A673 (cell line): ENCODE measurements at regions not wholly inside any gene's neighbourhood (a gene's known extent, or its start where the extent isn't known, plus 50 kb on each side); places are given as distances from the start of the nearest gene placed in this dataset.

Experiments used
- BruUV-seq: library from RNA; stranded (reverse); fragments of 400-500 nt; replicated peaks from 2 replicates; lab custom pipeline; 2021; lab: Mats Ljungman, UMichigan
- CTCF ChIA-PET: fragments of 300-600 bp; sonication (Branson Sonifier 250); formaldehyde crosslinking; loops from one replicate; lab custom pipeline; 2022; ENCODE audit warnings: antibody characterized with exemption; lab: Charles Lee
- POLR2A ChIA-PET: fragments of 300-600 bp; sonication (Branson Sonifier 250); formaldehyde crosslinking; loops from one replicate; lab custom pipeline; 2022; ENCODE audit warnings: antibody characterized with exemption; ENCODE audit not compliant: low non-redundant PET; lab: Charles Lee
- DNase-seq: peaks from one replicate; pipeline ENCODE4 v3.0.0-alpha.2; 2015; ENCODE audit warnings: low spot score
- H3K27ac ChIP-seq: fragments of 200-600 bp; sonication (generic); 2 replicates; pipeline ENCODE4 v1.5.1; 2016; ENCODE audit warnings: mixed run types, low read depth, mild to moderate bottlenecking, mixed read lengths, antibody characterized with exemption, low read length; ENCODE audit not compliant: poor library complexity, severe bottlenecking
- H3K27me3 ChIP-seq: fragments of 200-600 bp; sonication (generic); replicated peaks from 2 replicates; pipeline ENCODE4 v1.6.1; 2017; ENCODE audit warnings: mixed run types, low read depth, mild to moderate bottlenecking, mixed read lengths, antibody characterized with exemption, low read length; ENCODE audit not compliant: insufficient read depth, poor library complexity
- H3K36me3 ChIP-seq: fragments of 200-600 bp; sonication (generic); 2 replicates; pipeline ENCODE4 v1.6.1; 2016; ENCODE audit warnings: mixed run types, mild to moderate bottlenecking, mixed read lengths, antibody characterized with exemption, low read length; ENCODE audit not compliant: insufficient read depth, poor library complexity, severe bottlenecking
- H3K4me1 ChIP-seq: fragments of 200-600 bp; sonication (generic); 2 replicates; pipeline ENCODE4 v1.6.1; 2017; ENCODE audit warnings: mixed run types, mild to moderate bottlenecking, mixed read lengths, antibody characterized with exemption, low read length; ENCODE audit not compliant: insufficient read depth, poor library complexity, severe bottlenecking
- H3K4me3 ChIP-seq: fragments of 200-600 bp; sonication (generic); 2 replicates; pipeline ENCODE4 v1.5.1; 2016; ENCODE audit warnings: low read depth, mixed run types, mild to moderate bottlenecking, mixed read lengths, low read length; ENCODE audit not compliant: poor library complexity, severe bottlenecking
- H3K9me3 ChIP-seq: fragments of 200-600 bp; sonication (generic); 2 replicates; pipeline ENCODE4 v1.6.1; 2016; ENCODE audit warnings: mixed run types, low read depth, mild to moderate bottlenecking, mixed read lengths, antibody characterized with exemption, low read length; ENCODE audit not compliant: poor library complexity, severe bottlenecking
- EZH2 ChIP-seq: fragments of 200-600 bp; sonication (generic); IDR thresholded peaks from 2 replicates; pipeline ENCODE4 v1.6.1; 2017; ENCODE audit warnings: borderline replicate concordance, low read depth, mild to moderate bottlenecking, mixed read lengths, antibody characterized with exemption, low read length; ENCODE audit not compliant: poor library complexity, severe bottlenecking
- intact Hi-C: fragments of 100-400 bp; cut with micrococcal nuclease; formaldehyde crosslinking; loops from one replicate; pipeline ENCODE4 v1.10.0; 2022; ENCODE audit not compliant: unreplicated experiment
- TF ChIP-seq, protein P1 (sequence below): fragments of 300-800, 200-600 bp; sonication (generic); conservative IDR thresholded peaks from 2 replicates; pipeline ENCODE4 v1.5.1; 2017; ENCODE audit warnings: low read depth, mild to moderate bottlenecking, antibody characterized with exemption, low read length, moderate library complexity, mixed read lengths

DNA sequence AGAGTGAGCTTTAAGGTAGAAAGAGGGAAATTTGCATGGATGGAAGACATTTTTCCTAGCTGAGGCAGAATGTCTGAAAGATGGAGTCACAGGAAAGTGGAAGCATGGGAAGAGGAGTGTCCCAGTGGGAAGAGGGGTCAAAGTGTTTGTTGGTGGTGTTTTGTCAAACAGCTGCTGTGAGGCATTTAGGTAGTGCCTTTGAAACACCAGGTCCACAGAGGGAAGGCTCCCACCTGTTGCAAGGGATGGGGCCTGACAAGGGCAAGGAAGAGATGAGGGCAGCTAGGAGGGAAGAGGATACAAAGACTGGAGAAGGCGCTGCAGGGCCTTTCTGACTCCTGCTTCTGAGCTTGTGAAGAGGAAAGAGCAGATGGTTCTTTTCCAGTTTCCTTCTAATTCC lies 91.8 kb upstream of the CISTR start:
- intact Hi-C loops, result no loop called here
- H3K27me3 ChIP-seq, result peaks cover 5% of the 10 kb centered on the region
- H3K4me1 ChIP-seq, result no peaks in the 10 kb centered on the region
- no peaks in the 10 kb centered on the region for H3K36me3 ChIP-seq
- no peaks in the 10 kb centered on the region for H3K9me3 ChIP-seq
- H3K27ac ChIP-seq, result no peak overlapping the region
- TF ChIP-seq EZH2, result no peak
- TF ChIP-seq, protein P1, sequence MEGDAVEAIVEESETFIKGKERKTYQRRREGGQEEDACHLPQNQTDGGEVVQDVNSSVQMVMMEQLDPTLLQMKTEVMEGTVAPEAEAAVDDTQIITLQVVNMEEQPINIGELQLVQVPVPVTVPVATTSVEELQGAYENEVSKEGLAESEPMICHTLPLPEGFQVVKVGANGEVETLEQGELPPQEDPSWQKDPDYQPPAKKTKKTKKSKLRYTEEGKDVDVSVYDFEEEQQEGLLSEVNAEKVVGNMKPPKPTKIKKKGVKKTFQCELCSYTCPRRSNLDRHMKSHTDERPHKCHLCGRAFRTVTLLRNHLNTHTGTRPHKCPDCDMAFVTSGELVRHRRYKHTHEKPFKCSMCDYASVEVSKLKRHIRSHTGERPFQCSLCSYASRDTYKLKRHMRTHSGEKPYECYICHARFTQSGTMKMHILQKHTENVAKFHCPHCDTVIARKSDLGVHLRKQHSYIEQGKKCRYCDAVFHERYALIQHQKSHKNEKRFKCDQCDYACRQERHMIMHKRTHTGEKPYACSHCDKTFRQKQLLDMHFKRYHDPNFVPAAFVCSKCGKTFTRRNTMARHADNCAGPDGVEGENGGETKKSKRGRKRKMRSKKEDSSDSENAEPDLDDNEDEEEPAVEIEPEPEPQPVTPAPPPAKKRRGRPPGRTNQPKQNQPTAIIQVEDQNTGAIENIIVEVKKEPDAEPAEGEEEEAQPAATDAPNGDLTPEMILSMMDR, result no peak
- no peak overlapping the region for H3K4me3 ChIP-seq
- BruUV-seq, result no TSS peak
- ChIA-PET CTCF (interaction anchor here (0.7 kb wide), 1 partner anchor 10 kb away, joined by 3 read pairs; no protein-coding TSS in a partner anchor), POLR2A (no interaction called here)
- no peak for DNase-seq

DNA sequence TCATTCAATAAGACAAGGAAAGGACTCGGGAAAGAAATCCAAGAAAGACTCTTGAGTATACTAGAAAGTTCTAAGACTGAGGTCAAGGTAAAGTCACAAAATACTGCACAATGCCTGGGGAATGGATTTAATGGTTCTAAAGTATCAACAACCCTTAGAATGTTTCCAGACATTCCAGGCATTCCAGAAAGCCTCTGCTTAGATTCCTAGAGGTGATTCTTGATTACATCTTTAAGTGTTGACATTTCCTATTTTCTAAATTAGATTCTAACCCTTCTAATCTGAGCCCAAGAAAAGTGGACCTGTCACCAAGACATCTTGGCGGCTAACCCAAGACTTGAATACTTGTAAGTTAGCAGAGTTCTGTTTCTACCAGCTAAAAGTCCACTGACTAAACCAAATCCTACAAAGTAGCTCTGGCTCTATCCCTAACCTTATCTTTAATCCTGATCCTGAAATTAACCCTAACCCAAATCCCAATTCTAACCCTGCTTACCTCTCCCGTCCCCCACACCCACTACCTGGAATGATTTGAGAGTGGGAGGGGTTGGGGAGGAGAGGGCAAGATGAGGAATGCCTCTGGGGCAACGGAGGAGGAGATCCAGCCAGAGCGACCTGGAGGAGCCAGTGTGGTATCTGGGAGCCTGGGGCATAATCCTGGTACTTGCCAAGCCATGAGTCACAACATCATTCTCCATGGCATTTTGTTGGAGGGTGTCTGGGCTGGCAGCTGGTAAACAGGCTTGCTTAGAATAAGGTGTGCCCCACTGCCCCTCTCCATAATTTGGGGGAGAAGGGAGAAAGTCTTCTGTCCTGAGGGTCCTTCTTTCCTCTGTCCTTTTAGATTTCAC lies 93.4 kb upstream of the HOXC13 start:
- intact Hi-C loops, result no loop called here
- CTCF ChIA-PET, result no interaction called here
- no peaks in the 10 kb centered on the region for H3K4me1 ChIP-seq
- H3K9me3 ChIP-seq, result no peaks in the 10 kb centered on the region
- POLR2A ChIA-PET, result no interaction called here
- no peak overlapping the region for H3K27ac ChIP-seq
- BruUV-seq, result no TSS peak
- TF ChIP-seq, protein P1, result no peak
- TF ChIP-seq EZH2, result no peak
- peaks cover 5% of the 10 kb centered on the region for H3K27me3 ChIP-seq
- no peaks in the 10 kb centered on the region for H3K36me3 ChIP-seq
- DNase-seq, result no peak
- no peak overlapping the region for H3K4me3 ChIP-seq

DNA sequence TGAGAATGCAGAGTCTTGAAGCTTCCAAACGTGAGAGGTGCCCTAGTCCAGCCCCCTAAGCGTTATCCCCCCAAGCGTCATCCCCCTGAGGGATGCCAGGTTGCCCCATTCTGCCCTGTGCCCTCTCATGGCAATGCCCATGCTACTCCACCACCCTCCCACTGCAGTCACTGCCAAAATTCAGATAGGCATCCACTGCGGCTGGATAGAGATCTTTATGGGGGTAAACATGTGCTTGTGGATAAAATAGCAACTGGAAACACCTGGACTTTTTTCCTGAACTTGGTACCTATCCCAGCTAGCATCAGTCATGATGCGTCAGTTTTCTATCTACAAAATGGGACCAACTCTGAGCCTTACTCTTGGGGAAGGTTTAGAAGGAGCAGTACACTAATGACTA lies 92.7 kb upstream of the HOXC13 start:
- TF ChIP-seq, protein P1, result no peak
- no peak for TF ChIP-seq EZH2
- POLR2A ChIA-PET, result no interaction called here
- DNase-seq, result no peak
- CTCF ChIA-PET, result no interaction called here
- BruUV-seq, result no TSS peak
- Histone ChIP-seq H3K4me3 (no peak overlapping the region), H3K27me3 (peaks cover 5% of the 10 kb centered on the region), H3K27ac (no peak overlapping the region), H3K4me1 (no peaks in the 10 kb centered on the region), H3K9me3 (no peaks in the 10 kb centered on the region), H3K36me3 (no peaks in the 10 kb centered on the region)
- intact Hi-C loops, result no loop called here
